H1 (cell line): ENCODE measurements at regions not wholly inside any gene's neighbourhood (a gene's known extent, or its start where the extent isn't known, plus 50 kb on each side); places are given as distances from the start of the nearest gene placed in this dataset.

Source experiments
- CTCF ChIA-PET: fragments of 300-600 bp; sonication (Branson Sonifier 250); formaldehyde crosslinking; loops from one replicate; lab custom pipeline; 2021; ENCODE audit not compliant: partially characterized antibody; lab: Charles Lee
- POLR2A ChIA-PET: fragments of 300-600 bp; sonication (Branson Sonifier 250); formaldehyde crosslinking; loops from one replicate; lab custom pipeline; 2021; ENCODE audit warnings: inconsistent platforms; ENCODE audit not compliant: partially characterized antibody; lab: Charles Lee
- DNase-seq, 2 experiments: peaks; one replicate each; pipeline versions ENCODE4 v3.0.0 to v3.0.0-alpha.2; 2010 to 2022; ENCODE audit warnings: low spot score in 2 of 2, low read depth in 1 of 2, mixed read lengths in 1 of 2
- FAIRE-seq: peaks from 2 replicates; lab custom pipeline; 2011; peaks lifted over from hg19 to GRCh38; lab: Jason Lieb, UNC
- H2AFZ ChIP-seq: 2 replicates; pipeline ENCODE4 v1.8.1; 2012; ENCODE audit warnings: low read length, inconsistent platforms
- H2AK5ac ChIP-seq: 2 replicates; pipeline ENCODE4 v1.6.1; 2013; ENCODE audit warnings: low read depth, low read length
- H2BK120ac ChIP-seq: replicated peaks from 2 replicates; pipeline ENCODE3; 2013; ENCODE audit warnings: low read depth, low read length, inconsistent platforms
- H2BK12ac ChIP-seq: 2 replicates; pipeline ENCODE4 v1.6.1; 2013; ENCODE audit warnings: low read depth, low read length
- H2BK15ac ChIP-seq: 2 replicates; pipeline ENCODE4 v1.6.1; 2013; ENCODE audit warnings: low read length
- H2BK20ac ChIP-seq: 2 replicates; pipeline ENCODE4 v1.6.1; 2013; ENCODE audit warnings: low read length
- H2BK5ac ChIP-seq: 2 replicates; pipeline ENCODE4 v1.6.1; 2013; ENCODE audit warnings: low read depth, low read length
- H3K14ac ChIP-seq: 2 replicates; pipeline ENCODE4 v1.6.1; 2013; ENCODE audit warnings: inconsistent platforms; ENCODE audit not compliant: insufficient read length
- H3K18ac ChIP-seq: 2 replicates; pipeline ENCODE4 v1.6.1; 2013; ENCODE audit warnings: low read length; ENCODE audit errors: extremely low read depth
- H3K23ac ChIP-seq: 2 replicates; pipeline ENCODE4 v1.6.1; 2013; ENCODE audit warnings: inconsistent platforms; ENCODE audit not compliant: insufficient read length
- H3K23me2 ChIP-seq: 2 replicates; pipeline ENCODE4 v1.6.1; 2013; ENCODE audit warnings: low read depth, low read length
- H3K27ac ChIP-seq: 2 replicates; pipeline ENCODE4 v1.6.1; 2011; ENCODE audit warnings: low read depth, low read length, inconsistent platforms
- H3K27me3 ChIP-seq, 4 experiments: replicated peaks in 1 of 4; 1 replicate in 1 of 4; 2 replicates in 3 of 4; pipeline versions ENCODE4 v1.6.1 to v1.8.1; 2011 to 2013; ENCODE audit warnings: low read length in 3 of 4, mild to moderate bottlenecking in 3 of 4, inconsistent platforms in 2 of 4, mixed read lengths in 2 of 4, moderate library complexity in 1 of 4; ENCODE audit not compliant: control insufficient read depth in 3 of 4, insufficient read depth in 3 of 4; ENCODE audit errors: extremely low read depth in 1 of 4
- H3K36me3 ChIP-seq, 4 experiments: 2 replicates each; pipeline versions ENCODE4 v1.6.1 to v1.8.1; 2011 to 2013; ENCODE audit warnings: mild to moderate bottlenecking in 4 of 4, low read length in 3 of 4, moderate library complexity in 2 of 4, control low read depth in 1 of 4, inconsistent platforms in 1 of 4; ENCODE audit not compliant: insufficient read depth in 4 of 4, control insufficient read depth in 2 of 4
- H3K4ac ChIP-seq: replicated peaks from 2 replicates; pipeline ENCODE3; 2013; ENCODE audit warnings: low read length, low read depth, mixed read lengths, inconsistent platforms; ENCODE audit not compliant: insufficient read length
- H3K4me1 ChIP-seq, 4 experiments: replicated peaks in 1 of 4; 1 replicate in 1 of 4; 2 replicates in 3 of 4; pipeline versions ENCODE4 v1.6.1 to v1.8.1; 2011 to 2013; ENCODE audit warnings: low read length in 3 of 4, inconsistent platforms in 2 of 4, mixed read lengths in 1 of 4; ENCODE audit not compliant: insufficient read depth in 4 of 4, control insufficient read depth in 3 of 4
- H3K4me2 ChIP-seq, 2 experiments: 2 replicates each; pipeline versions ENCODE4 v1.6.1 to v1.8.1; 2011 to 2013; ENCODE audit warnings: low read depth in 2 of 2, low read length in 2 of 2, control low read depth in 1 of 2, inconsistent platforms in 1 of 2, mild to moderate bottlenecking in 1 of 2; ENCODE audit not compliant: insufficient read depth in 1 of 2
- H3K4me3 ChIP-seq, 4 experiments: fragments of 200-600, 300-600 bp in 1 of 4; sonication (generic), shearing (Covaris generic), sonication (Bioruptor Twin) in 1 of 4; 2 replicates each; pipeline versions ENCODE4 v1.5.1 to v1.8.1; 2011 to 2016; ENCODE audit warnings: low read length in 4 of 4, low read depth in 3 of 4, control low read depth in 2 of 4, inconsistent platforms in 2 of 4, mild to moderate bottlenecking in 2 of 4, mixed read lengths in 1 of 4, moderate library complexity in 1 of 4; ENCODE audit not compliant: insufficient read depth in 2 of 4; ENCODE audit errors: extremely low read depth in 1 of 4
- H3K56ac ChIP-seq: replicated peaks from 2 replicates; pipeline ENCODE3; 2013; ENCODE audit warnings: low read depth, mild to moderate bottlenecking, mixed read lengths, low read length, inconsistent platforms; ENCODE audit not compliant: insufficient read length
- H3K79me1 ChIP-seq: 2 replicates; pipeline ENCODE4 v1.6.1; 2013; ENCODE audit warnings: low read depth, low read length, control low read depth
- H3K79me2 ChIP-seq, 2 experiments: 2 replicates each; pipeline versions ENCODE4 v1.6.1 to v1.8.1; 2012 to 2013; ENCODE audit warnings: low read length in 2 of 2, mild to moderate bottlenecking in 2 of 2, inconsistent platforms in 1 of 2; ENCODE audit not compliant: insufficient read depth in 2 of 2, control insufficient read depth in 1 of 2
- H3K9ac ChIP-seq, 4 experiments: replicated peaks in 1 of 4; 1 replicate in 1 of 4; 2 replicates in 3 of 4; pipeline versions ENCODE4 v1.6.1 to v1.8.1; 2011 to 2013; ENCODE audit warnings: low read depth in 3 of 4, low read length in 3 of 4, control low read depth in 2 of 4, mild to moderate bottlenecking in 2 of 4, moderate library complexity in 2 of 4, inconsistent platforms in 1 of 4; ENCODE audit errors: extremely low read depth in 1 of 4
- H3K9me3 ChIP-seq, 2 experiments: 2 replicates each; pipeline versions ENCODE4 v1.6.1 to v1.8.1; 2012 to 2013; ENCODE audit warnings: mild to moderate bottlenecking in 2 of 2, moderate library complexity in 2 of 2, control low read depth in 1 of 2, inconsistent platforms in 1 of 2, low read depth in 1 of 2, low read length in 1 of 2, mixed read lengths in 1 of 2; ENCODE audit not compliant: insufficient read depth in 2 of 2
- H4K20me1 ChIP-seq, 2 experiments: replicated peaks in 1 of 2; 2 replicates each; pipeline versions ENCODE3 to v1.8.1; 2011 to 2013; ENCODE audit warnings: inconsistent platforms in 2 of 2, low read length in 2 of 2, mild to moderate bottlenecking in 1 of 2; ENCODE audit not compliant: insufficient read depth in 2 of 2, control insufficient read depth in 1 of 2
- H4K5ac ChIP-seq: 2 replicates; pipeline ENCODE4 v1.6.1; 2013; ENCODE audit warnings: low read length, low read depth, mixed read lengths, inconsistent platforms; ENCODE audit not compliant: insufficient read length
- H4K8ac ChIP-seq: 2 replicates; pipeline ENCODE4 v1.8.0; 2013; ENCODE audit warnings: mild to moderate bottlenecking, moderate library complexity, low read length, inconsistent platforms; ENCODE audit not compliant: insufficient read depth; ENCODE audit errors: extremely low read depth
- H4K91ac ChIP-seq: replicated peaks from 2 replicates; pipeline ENCODE3; 2013; ENCODE audit warnings: low read length, mixed read lengths, inconsistent platforms; ENCODE audit not compliant: insufficient read length
- CEBPB ChIP-seq: IDR thresholded peaks from 2 replicates; pipeline ENCODE4 v1.6.1; 2012; ENCODE audit warnings: low read depth, low read length
- CHD2 ChIP-seq: IDR thresholded peaks from 2 replicates; pipeline ENCODE4 v1.6.1; 2012; ENCODE audit warnings: low read length, improper control_type of control experiment
- CTBP2 ChIP-seq: IDR thresholded peaks from 2 replicates; pipeline ENCODE4 v1.7.0; 2011; ENCODE audit warnings: borderline replicate concordance, mild to moderate bottlenecking, moderate library complexity, mixed read lengths, low read length; ENCODE audit not compliant: insufficient read depth, insufficient read length
- JUND ChIP-seq: IDR thresholded peaks from 2 replicates; pipeline ENCODE4 v1.6.1; 2011; ENCODE audit warnings: mild to moderate bottlenecking, improper control_type of control experiment, low read length
- MAFK ChIP-seq: IDR thresholded peaks from 2 replicates; pipeline ENCODE4 v1.6.1; 2012; ENCODE audit warnings: low read depth, mild to moderate bottlenecking, improper control_type of control experiment, low read length
- POLR2AphosphoS5 ChIP-seq: IDR thresholded peaks from 2 replicates; pipeline ENCODE4 v1.6.1; 2011; ENCODE audit warnings: low read depth, low read length
- RNF2 ChIP-seq: fragments of 200-900, 300-1000 bp; sonication (generic); IDR thresholded peaks from 2 replicates; pipeline ENCODE4 v1.7.1; 2016; ENCODE audit warnings: borderline replicate concordance, low read depth, mild to moderate bottlenecking, antibody characterized with exemption, low read length; ENCODE audit not compliant: poor library complexity, severe bottlenecking; ENCODE audit errors: missing control alignments
- SIN3A ChIP-seq, 2 experiments: IDR thresholded peaks in 1 of 2; conservative IDR thresholded peaks in 1 of 2; 2 replicates each; pipeline ENCODE4 v1.6.1; 2011 to 2012; ENCODE audit warnings: low read length in 2 of 2, improper control_type of control experiment in 1 of 2, low read depth in 1 of 2, mild to moderate bottlenecking in 1 of 2
- TAF7 ChIP-seq: optimal IDR thresholded peaks from 2 replicates; pipeline ENCODE3; 2011; ENCODE audit warnings: low read depth, mild to moderate bottlenecking, inconsistent platforms, low read length, moderate library complexity, borderline replicate concordance
- WGBS, 2 experiments: shearing (Covaris generic) in 1 of 2; methylation state at CpG; one replicate each; pipeline versions ENCODE4 v1.1.6 to v1.1.7; 2013 to 2015; ENCODE audit warnings: low lambda C conversion rate in 2 of 2, mixed read lengths in 2 of 2, inconsistent platforms in 1 of 2, low coverage in 1 of 2, missing lambda C conversion rate in 1 of 2; ENCODE audit not compliant: insufficient replicate concordance in 2 of 2, insufficient coverage in 1 of 2, insufficient read length in 1 of 2; ENCODE audit errors: extremely low coverage in 1 of 2, missing lambda C conversion rate in 1 of 2; 5-methylcytosine and 5-hydroxymethylcytosine counted together

DNA sequence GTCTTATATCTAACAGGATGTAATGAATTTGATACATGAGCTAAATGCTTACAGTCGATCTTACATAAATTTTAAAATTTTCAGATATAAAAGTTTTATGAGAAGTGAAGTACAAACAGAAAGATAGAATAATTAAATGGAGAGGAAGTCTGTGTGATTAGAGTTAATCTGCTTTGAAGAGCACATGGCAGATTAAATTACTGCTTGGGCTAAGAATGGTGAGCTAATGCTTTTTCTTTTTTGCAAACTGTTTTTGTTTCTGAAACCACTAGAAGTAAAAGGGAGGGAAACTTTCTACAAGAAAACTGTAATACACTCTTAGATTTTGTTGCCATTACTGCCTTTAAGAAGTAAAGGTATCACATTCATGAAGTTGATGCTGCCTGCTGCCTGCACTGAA is 96.3 kb upstream of the SPRY2 start:
- CTCF ChIA-PET, result interaction anchor here (0.6 to 1.4 kb wide), 4 partner anchors 23 to 427 kb away, joined by 3 to 4 read pairs (median 4); no protein-coding TSS in a partner anchor
- H3K79me1 ChIP-seq, result no peaks in the 10 kb centered on the region
- H3K27ac ChIP-seq, result no peak overlapping the region
- no peak overlapping the region for H3K56ac ChIP-seq
- H3K9ac ChIP-seq, result no peak overlapping the region
- H3K14ac ChIP-seq, result no peak overlapping the region
- H4K91ac ChIP-seq, result no peak overlapping the region
- H2BK15ac ChIP-seq, result no peak overlapping the region
- H3K23me2 ChIP-seq, result no peaks in the 10 kb centered on the region
- H2BK120ac ChIP-seq, result no peak overlapping the region
- no peak overlapping the region for H3K18ac ChIP-seq
- no peaks in the 10 kb centered on the region for H3K9me3 ChIP-seq
- H2AK5ac ChIP-seq, result no peak overlapping the region
- POLR2A ChIA-PET, result interaction anchor here (1.2 kb wide), 1 partner anchor 49 kb away, joined by 3 read pairs; no protein-coding TSS in a partner anchor
- H3K79me2 ChIP-seq, result no peaks in the 10 kb centered on the region
- no peak overlapping the region for H2AFZ ChIP-seq
- no peak overlapping the region for H3K23ac ChIP-seq
- H3K4me1 ChIP-seq, result no peaks in the 10 kb centered on the region
- no peak overlapping the region for H2BK5ac ChIP-seq
- 92% methylated on average over 1 of the region's 1 CpG; no CpG with 5 or more reads in 1 of the 2 experiments for WGBS, 2 experiments
- H4K8ac ChIP-seq, result no peak overlapping the region
- no peaks in the 10 kb centered on the region for H3K36me3 ChIP-seq
- FAIRE-seq, result no peak
- TF ChIP-seq CTBP2, result no peak
- TF ChIP-seq CEBPB, result no peak
- TF ChIP-seq JUND, result no peak
- TF ChIP-seq TAF7, result no peak
- TF ChIP-seq POLR2AphosphoS5, result no peak
- TF ChIP-seq CHD2, result no peak
- TF ChIP-seq MAFK, result no peak
- no peak for TF ChIP-seq SIN3A (conservative IDR thresholded peaks at IDR 0.05 in 1 of 2, IDR thresholded peaks at IDR 0.05 in 1 of 2; ENCODE audit: low read depth in 1 of 2, low read length in 2 of 2)
- TF ChIP-seq RNF2, result no peak
- H3K4me2 ChIP-seq, result no peak overlapping the region
- H4K20me1 ChIP-seq, result no peaks in the 10 kb centered on the region
- H2BK12ac ChIP-seq, result no peak overlapping the region
- H3K27me3 ChIP-seq, result no peaks in the 10 kb centered on the region
- no peak overlapping the region for H3K4ac ChIP-seq
- H2BK20ac ChIP-seq, result no peak overlapping the region
- no peak overlapping the region for H3K4me3 ChIP-seq
- no peak for DNase-seq
- no peak overlapping the region for H4K5ac ChIP-seq
